HT1080 (cell line): ENCODE measurements at regions not wholly inside any gene's neighbourhood (a gene's known extent, or its start where the extent isn't known, plus 50 kb on each side); places are given as distances from the start of the nearest gene placed in this dataset.
"Not testable (repeated sequence)": the region's sequence is repeated elsewhere in the genome, so short reads cannot be mapped to it uniquely, and the experiment has no call there.

Experiments
- DNase-seq: peaks from one replicate; pipeline ENCODE4 v3.0.0-alpha.2; 2015; ENCODE audit warnings: low read depth

GRCh38 chr2:17257189-17257909 is 260.9 kb downstream of the RAD51AP2 start:
- peak; percentile 71 for DNase-seq

DNA sequence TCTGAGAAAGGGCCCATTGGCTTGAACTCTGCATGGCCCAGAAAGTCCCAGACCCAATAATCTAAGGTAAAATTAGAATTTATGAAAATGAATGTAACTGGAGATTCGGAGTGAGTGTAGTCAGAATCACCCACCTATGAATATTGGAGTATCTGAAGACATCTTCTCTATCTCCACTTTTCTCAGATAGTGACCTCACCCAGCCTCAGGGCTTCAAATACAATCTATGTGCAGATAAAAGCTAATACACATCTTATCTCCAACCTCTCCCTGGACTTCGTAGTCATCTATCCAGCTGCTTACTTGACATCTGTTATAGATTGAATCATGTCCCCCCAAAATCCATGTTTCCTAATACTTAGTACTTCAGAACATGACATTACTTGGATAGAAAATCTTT is 263.2 kb downstream of the RAD51AP2 start:
- DNase-seq = no peak

DNA sequence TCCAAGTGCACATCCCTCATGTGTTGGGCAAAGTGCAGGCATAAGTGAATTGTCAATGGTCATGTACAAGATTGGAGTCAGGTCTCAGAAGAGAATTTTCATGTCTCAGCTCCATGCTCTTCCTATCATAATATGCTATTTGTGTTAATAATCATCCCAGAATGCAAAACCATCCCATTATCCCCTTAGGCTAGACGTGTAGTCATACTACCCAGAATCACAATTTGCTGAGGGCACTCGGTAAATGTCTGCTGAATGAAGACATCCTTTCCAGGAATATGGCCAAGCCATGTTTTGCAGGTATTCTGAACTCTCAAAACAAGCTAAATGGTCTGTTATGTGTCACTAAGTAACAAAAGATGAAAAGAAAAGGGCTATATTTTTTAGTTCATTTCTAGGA is 263.8 kb downstream of the RAD51AP2 start:
- no peak for DNase-seq

DNA sequence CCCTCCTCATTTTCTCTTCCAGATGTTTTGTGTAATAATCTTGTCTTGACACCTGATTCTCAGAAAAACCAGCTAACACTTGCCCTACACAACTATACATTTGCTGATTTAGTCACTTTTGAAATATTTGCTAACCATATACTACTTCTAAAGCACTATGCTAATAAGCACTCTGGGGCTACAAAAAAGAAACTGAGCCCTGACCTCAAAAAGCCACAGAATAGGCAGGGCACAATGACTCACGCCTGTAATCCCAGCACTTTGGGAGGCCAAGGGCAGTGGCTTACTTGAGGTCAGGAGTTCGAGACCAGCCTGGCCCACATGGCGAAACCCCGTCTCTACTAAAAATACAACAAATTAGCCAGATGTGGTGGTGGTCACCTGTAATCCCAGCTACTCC is 266.0 kb downstream of the RAD51AP2 start:
- no peak for DNase-seq

DNA sequence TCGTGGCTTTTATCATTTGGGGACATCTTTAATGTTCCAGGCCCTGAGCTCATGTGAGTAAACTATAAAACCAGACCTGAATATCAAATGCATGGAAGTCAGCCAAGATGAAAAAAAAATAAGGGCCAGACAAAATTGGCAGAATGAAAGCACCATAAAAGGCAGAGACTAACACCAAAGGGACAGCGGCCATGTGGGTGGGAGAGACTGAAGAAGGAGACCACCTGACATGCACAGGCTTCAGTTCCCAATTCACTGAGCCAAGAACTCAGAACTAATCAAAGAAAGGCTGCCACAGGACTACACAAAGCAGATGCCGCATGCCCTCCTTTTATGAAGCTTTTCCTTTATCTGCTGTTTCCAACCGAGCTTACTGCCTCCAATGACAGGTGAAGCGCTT is 267.1 kb downstream of the RAD51AP2 start:
- no peak for DNase-seq

GRCh38 chr2:17249249-17249648 is 269.0 kb downstream of the RAD51AP2 start:
- DNase-seq = no peak

DNA sequence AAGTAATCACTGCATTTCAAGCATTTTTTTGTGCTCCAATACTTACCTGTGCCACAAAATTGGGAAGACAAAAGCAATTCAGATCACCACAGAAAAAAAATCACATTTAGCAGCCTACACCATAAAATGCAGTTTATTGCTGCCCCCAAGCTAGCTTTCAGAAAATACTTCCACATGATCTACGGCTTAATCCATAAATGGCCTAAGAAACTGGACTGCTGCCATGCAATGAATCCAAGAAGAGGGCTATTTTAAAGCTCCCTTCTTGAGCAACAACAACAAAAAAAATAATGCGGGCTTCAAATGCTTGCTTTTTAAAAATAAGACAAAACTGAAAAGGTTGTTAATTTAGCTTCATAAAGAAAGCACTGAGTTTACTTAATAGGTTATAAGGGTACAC is 272.3 kb downstream of the RAD51AP2 start:
- no peak for DNase-seq

DNA sequence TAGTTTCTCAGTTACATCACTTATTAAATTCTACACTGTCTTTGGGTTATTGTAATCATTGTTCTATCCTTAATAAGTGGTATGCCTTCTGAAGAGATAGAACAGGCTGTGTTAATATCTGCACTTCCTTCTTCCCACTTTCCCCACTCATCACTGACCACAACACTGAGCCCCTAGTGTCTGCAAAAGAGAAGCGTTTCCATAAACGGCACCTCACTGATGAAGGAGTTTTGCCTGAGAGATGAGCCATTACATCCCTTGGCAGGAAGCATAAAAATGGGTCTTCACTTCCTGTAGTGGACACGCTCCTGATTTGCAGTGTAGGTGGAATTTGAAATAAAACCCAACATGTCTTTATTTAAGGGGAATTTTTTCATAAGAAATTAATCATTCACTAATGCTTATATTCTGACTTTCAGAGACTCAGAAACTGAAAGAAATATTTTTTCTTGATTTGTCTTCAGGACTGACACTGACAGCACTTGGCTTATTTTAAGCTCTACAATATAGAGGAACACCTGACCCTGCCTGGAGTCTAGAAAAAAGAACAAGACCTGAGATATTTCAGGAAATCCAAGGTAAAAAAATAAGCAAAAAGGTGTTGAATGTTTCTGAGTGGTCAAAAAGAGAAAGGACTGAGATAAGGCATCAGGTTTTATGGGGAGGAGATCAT is 275.3 kb downstream of the RAD51AP2 start:
- no peak for DNase-seq

DNA sequence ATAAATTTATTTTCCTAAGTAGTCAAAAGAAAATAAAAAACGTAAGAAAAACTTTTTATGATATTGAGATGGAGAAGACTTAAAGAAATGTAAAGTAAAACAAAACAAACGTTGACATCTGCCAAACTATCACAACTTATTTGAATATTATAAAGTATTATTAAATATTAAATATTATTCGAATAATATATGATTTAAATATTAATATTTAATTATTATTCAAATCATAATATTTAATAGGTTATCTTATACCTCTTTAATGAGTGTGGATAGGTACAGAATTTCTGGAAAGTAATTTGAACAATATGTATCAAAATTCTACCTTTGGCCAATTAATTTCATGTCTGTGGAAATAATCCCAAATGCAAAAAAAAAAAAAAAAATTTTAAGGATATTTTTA is 278.7 kb downstream of the RAD51AP2 start:
- DNase-seq = no peak

DNA sequence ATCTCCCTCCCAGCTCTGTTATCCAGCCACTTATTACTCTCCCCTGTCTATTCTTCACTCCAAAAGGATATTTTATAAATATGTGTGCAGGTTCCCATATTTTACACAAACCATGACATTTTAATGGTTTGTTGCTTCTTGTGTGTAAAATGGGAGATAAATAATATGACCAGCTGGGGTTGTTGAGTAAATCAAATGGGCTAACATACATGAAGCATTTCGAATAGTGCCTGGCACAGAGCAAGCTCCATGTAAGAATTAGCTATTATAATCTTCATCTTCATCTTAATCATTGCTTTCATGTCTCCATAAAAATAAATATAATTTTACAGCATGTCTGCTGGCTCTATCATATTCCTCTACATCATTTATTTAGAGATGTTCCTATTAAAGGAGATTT is 283.1 kb downstream of the RAD51AP2 start:
- no peak for DNase-seq

DNA sequence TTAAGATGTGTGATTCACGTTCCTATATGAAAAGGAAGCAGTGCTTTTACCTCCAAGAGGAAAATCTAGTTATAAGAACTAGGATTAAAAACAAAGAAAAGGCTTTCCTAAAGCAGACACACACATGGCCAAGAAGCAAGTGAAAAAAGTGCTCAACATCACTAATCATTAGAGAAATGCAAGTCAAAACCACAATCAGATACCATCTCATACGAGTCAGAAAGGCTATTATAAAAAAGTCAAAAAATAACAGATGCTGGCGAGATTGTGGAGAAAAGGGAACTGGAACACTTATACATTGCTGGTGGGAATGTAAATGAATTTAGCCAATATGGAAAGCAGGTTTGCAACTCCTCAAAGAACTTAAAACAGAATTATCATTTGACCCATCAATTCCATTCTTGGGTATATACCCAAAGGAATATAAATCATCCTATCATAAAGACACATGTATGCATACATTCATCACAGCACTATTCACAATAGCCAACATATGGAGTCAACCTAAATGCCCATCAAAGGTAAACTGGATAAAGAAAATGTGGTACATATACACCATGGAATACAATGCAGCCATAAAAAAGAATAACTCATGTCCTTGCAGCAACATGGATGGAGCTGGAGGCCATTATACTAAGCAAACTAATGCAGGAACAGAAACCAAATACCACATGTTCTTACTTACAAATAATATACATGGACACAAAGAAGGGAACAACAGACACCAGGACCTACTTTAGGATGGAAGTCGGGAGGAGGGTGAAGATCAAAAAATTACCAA is 285.3 kb downstream of the RAD51AP2 start:
- DNase-seq = no peak

GRCh38 chr2:17231394-17231965 is 286.8 kb downstream of the RAD51AP2 start:
- no peak for DNase-seq

- DNase-seq = no peak
Measured at GRCh38 chr2:17229414-17229813, 288.8 kb downstream of the RAD51AP2 start.

- DNase-seq = no peak
Measured at GRCh38 chr2:17228461-17228860, 289.8 kb downstream of the RAD51AP2 start.

DNA sequence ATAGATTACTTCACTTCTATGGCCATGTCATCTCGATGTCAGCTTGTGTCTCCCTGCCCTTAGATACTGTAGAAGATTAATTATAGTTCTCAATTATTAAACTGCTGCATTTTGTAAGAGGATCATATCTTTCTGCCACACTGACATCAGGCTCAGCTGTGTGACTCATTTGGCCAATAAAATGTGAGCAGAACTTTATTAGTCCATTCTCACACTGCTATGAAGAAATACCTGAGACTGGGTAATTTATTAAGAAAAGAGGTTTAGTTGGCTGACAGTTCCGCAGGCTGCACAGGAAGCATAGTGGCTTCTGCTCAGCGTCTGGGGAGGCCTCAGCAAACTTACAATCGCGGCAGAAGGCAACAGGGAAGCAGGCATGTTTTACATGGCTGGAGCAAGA is 290.4 kb downstream of the RAD51AP2 start:
- no peak for DNase-seq

DNA sequence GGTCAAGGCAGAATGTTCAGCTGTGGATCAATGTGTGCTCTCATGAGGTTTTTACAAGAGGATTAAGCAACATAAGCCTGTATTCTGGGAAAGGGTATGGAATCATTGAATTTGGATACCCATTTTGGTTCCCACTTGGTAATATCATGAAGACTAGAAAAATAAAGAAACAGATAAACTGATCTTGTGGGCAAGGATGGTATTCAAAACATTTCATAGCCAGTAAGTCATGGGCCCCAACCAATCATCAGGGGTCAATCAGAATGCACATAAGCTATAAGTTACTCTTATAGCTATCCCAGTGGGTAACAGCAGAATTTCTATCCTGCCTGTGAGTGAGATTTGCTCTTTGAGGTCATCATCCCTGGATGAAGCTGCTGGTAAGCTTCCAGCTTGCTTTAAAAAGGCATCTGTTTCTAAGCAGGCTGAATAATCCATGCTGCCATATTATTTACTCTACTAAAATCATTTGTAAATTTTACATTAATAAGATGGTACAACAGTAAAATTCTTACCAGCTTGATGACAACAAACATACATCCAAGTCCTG is 291.2 kb downstream of the RAD51AP2 start:
- no peak for DNase-seq

- DNase-seq = no peak
Measured at GRCh38 chr2:17223211-17223610, 295.0 kb downstream of the RAD51AP2 start.

- DNase-seq = peak; percentile 39
Measured at GRCh38 chr2:17208511-17208910, 309.7 kb downstream of the RAD51AP2 start.

- DNase-seq = no peak
Measured at GRCh38 chr2:17206771-17207170, 311.5 kb downstream of the RAD51AP2 start.

GRCh38 chr2:17204214-17204613 is 314.0 kb downstream of the RAD51AP2 start:
- not testable (repeated sequence) for DNase-seq

- DNase-seq = not testable (repeated sequence)
Measured at GRCh38 chr2:17202628-17203027, 315.6 kb downstream of the RAD51AP2 start.

DNA sequence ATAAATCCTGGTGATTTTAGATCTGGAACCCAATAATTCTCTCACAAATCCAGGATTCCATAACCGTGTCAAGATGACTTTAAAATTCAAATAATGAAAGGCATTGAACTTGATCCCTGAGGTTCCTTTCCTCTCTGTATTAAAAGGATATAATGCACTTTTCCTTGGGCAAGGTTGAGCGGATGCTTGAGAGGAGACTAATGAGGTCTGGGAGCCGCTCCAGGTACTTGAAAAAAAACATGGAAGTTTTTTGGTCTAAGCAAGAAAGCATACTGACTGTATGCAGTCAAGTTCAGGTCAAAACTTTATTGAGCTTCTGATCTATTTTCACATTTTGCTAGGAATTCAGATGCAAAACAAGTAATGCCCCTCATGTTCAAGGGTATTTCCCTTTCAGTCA is 318.5 kb downstream of the RAD51AP2 start:
- DNase-seq = no peak
